GM18519 (cell line): ENCODE measurements at regions not wholly inside any gene's neighbourhood (a gene's known extent, or its start where the extent isn't known, plus 50 kb on each side); places are given as distances from the start of the nearest gene placed in this dataset.

ENCODE experiments used
- ATAC-seq: cut with Tn5 transposase; IDR thresholded peaks from one replicate; pipeline ENCODE4 v1.9.1; 2021; ENCODE audit warnings: mild to moderate bottlenecking, moderate library complexity; ENCODE audit not compliant: unreplicated experiment, low FRiP score

DNA sequence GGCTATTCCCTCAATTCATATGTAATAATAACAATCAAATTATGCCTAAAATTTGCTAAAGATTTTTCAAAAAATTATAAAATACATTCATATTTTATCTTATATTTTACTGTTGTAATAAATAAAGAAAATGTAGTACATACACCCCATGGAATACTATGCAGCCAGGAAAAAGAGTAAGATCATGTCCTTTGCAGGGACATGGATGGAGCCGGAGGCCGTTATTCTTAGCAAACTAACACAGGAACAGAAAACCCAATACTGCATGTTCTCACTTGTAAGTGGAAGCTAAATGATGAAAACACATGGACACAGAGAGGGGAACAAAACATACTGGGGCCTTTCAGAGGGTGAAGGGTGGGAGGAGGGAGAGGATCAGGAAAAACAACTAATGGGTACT lies 584.2 kb upstream of the MMS22L start:
- no peak for ATAC-seq

DNA sequence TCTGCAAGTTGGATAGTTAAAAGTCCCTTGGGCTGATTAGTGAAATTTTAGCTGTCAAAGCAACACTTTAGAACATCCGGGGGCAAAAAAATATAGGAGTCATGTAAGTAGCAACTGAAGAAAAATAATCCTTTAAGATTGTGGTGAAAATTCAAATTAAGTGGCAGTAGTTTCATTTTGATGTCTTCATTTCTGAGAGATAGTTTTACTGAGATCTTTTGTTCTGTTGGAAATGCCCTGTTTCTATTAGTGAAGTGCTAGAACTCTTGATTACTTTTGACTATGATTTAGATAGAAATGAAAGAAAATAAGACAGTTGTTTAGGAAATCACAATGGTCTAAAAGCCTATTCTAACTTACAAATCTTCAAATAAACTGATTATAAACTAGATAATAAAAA lies 587.3 kb upstream of the MMS22L start:
- ATAC-seq: no peak

DNA sequence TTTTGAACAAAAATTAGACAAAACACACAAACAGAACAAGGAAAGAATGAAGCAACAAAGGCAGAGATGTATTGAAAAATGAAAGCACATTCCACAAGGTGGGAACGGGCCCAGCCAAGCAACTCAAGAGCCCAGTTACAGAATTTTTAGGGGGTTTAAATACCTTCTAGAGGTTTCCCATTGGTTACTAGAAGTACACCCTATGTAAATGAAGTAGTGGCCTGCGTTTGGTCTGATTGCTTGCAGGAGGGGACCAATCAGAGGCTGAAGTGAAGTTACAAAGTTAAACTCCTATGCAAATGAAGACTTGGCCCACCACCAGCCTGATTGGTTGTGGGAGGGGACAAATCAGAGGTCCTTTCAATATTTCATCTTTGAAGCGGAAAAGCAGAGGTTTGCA lies 593.7 kb upstream of the MMS22L start:
- no peak for ATAC-seq

DNA sequence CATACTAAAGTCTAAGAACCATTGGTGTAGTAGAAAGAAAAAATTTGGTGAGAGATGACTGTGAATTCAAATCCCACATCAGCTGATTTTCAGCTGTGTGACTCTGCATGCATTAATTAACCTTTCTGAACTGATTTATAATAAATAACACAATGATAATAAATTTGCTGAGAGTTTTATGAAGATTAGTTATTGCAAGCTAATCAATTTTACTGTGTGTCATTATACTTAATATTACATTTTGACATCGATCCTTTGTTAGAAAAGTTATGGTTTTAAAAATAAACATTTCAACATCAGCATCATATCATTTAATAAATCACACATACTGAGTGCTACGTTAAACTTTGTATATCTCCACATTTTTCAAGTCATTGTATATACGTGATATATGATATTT lies 599.7 kb upstream of the MMS22L start:
- no peak for ATAC-seq

DNA sequence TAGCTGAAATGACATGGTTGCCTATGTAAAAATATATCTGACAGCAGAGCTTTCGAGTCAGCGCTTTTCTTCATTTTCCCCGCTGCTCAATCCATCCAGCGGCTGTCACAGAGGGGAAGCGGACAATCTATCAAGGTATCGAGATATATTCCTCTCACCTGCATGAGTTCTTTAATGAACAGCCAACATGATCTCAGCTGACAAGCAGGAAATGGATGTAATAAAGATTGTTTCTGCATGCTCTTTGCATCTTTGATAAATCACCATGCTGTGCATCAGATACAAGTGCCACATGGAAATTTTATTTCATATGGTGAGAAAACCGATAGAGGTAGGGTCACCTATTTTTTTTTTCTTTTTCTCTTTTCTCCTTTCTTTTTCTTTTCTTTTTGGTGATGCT lies 602.3 kb upstream of the MMS22L start:
- ATAC-seq: no peak

DNA sequence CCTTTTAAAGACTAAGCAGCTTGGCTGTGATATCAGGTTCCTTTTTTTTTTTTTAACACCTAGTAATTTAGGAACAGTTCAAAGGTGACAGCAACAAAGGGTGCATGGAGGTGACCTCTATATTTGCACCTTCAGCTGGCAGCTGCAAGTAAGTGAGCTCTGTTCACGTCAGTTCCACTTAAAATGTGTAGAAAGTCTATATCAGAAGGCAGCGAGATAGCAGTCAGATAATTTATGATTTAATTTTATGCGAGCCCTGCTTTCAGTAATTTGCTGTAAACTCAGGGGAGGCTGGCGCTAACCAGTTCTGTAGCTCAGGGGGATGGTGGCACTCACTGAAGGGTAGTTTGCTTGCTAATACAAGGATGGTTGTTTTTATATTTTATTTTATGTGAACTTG lies 602.8 kb upstream of the MMS22L start:
- no peak for ATAC-seq

DNA sequence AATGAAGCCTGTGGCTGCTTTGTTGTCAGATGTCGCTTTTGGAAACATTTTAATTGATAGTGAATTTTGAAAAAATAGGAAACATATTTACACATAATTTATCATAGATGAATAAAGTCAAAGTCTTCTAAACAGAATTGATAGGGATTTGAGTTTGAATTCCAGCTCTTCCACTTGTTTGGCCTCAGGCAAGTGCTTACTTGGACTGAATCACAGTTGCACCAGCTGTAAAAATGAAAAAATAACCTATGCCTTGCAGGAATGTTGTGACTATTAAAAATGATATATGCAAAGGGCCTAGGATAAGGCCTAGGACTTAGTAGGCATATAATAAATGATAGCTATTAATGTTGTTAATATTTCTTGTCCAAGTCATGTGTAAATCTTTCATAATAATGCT lies 618.5 kb upstream of the MMS22L start:
- ATAC-seq: no peak

DNA sequence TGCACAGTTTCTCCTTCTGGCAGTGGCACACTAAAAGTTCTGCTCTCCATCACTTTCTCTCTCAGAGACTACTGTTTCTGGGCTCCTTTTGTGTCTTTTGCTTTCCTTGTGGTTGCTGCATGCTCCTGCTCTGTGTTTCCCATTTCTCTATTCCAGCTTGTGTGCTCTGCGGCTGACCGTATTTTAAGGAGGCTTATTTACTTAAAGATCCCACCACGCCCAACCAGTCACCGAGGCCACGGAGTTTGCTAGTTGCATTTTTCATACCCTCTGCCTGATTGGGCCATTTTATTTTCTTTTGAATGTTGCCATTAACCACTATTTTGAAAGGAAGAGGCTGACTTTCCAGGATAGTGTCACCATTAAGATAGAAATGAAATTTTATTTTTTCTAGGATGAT lies 626.4 kb upstream of the MMS22L start:
- ATAC-seq: no peak

DNA sequence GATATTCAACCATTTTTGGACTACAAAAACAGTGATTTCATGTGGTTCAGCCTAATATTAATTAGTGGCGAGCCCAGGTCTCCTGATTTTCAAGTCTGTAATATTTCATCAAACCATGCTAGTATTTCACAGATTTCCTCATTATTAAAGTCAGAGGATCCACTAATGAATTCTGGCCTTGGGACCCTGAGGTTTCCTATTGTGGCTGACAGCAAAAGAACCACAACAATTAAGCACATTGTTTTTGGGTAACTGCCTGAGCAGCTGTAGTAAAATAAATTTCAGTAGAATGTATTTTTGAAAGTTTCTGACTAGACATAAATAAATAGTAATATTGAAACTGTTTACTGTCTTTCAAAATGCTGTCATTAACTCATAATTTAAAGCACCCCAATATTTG lies 630.7 kb upstream of the MMS22L start:
- no peak for ATAC-seq

DNA sequence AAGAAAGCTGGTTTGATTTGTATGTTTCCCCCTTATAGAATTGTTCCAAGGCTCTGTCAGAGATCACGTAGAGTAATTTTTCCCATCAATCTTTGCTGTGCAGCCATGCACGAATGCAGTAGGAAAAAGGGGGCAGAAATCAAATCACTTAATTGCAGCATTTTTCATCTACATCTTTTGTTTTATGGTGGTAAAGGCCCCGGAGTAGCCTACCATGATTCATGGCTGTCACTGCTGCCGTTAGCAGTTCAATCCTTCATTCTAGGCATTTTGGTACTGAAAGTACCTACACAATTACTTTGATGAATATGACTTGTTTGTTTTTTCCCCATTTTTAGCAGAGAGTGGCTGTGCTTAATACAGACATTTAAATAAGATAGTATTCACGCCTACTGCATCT lies 631.9 kb upstream of the MMS22L start:
- no peak for ATAC-seq

DNA sequence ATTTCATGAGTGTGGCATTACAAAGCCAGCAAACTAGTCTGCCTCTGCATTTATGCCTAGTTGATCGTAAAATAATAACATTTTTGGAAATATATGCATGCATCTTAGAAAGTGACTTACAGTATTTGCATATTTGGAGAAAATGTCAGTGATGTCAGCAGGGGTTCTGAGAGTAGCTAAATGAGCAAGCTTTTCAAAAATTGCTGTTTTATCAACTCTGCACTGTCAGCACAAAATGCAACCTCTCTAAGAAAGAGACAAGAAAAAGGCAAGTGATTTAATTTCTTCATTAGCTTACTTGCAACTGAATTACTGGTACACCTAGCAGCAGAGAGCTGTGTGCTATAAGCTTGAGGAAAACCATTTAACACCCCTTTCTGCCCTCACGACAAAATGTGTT lies 632.5 kb upstream of the MMS22L start:
- no peak for ATAC-seq

DNA sequence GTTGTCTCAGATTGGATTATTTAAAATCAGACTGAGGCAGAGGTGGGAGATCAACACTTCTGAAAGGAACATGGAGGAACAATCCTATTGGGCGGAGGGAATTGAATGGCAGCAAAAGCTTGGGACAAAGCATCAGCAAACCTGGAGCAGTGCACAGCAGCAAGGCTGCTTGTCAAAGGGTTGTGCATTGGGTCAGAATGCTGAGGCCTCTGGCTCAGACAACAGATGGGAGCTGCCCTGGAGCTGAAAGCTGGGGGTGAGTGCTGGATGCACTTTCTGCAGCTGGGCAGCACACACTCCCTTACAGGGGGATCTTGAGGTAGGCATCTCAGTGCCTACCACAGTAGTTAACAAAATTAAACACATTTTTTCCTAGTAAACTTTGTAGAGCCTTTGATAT lies 634.4 kb upstream of the MMS22L start:
- ATAC-seq: no peak

DNA sequence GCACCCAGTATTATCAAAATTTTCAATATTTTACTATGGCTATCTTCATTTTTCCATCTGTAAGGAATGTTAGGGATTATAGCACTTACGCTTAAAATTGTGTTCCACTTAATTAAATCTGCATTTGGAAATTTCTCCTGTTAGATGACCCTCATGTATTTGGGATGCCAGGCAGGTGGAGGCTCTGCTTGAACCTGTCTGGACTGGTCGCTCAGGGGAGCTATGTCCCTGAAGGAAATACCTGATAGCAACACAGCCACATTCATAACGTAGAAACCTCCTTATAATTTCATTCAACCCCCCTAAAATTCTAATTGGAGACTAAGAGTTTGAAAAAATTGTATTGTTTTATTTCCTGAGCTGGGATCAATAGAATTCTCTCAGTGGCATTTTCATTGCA lies 636.0 kb upstream of the MMS22L start:
- no peak for ATAC-seq

DNA sequence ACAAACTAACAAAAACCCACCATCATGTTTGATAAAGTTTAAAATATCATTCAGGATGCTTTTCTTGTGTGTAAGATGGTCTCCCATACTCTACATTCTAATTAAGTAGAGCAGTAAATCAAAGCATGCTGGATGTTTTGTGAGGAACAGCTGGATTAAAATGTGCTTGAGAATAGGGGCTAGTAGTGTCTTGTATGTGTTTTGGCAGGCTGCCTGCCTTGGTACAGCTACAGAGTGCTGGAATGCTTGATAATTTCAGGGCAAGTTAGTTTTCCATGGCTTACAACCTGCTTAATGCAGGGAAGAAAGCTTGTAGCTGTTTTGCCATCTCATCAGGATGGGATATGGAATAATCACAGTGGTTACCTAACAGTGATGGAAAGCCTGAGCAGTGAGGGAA lies 636.6 kb upstream of the MMS22L start:
- no peak for ATAC-seq

DNA sequence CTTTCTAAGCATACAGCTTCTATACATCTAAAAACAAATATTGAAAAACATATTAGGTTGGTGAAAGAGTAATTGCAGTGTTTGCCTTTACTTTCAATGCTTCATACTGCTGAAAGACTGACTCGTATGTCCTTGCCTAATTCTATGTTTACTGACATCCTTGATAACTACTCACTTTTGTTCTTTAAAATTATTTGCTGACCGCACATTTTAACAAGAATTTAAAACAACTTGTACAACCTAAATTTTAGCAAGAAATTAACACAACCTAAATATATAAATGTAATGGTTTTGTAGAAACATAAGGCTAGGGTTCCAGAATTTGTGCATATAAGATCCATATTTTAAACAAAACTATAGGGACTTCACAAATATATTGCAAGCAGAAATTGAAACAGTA lies 640.2 kb upstream of the MMS22L start:
- ATAC-seq: no peak

DNA sequence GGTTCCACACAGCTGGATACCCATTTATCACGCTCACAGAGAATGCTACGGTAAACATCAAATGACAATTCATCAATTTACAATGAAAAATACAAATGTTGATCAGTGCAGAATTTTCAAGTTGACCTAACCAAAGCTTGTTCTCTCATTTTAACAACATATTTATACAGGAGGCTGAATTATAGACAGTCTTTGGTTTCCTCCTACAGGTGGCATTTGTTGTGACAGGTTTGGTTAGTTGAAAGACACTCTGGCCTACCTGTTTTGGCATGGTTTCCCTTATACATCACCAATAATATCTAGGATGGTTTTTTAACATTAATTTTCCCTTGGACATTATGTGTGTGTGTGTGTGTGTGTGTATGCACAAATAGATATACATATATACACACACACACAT lies 642.5 kb upstream of the MMS22L start:
- ATAC-seq: no peak

DNA sequence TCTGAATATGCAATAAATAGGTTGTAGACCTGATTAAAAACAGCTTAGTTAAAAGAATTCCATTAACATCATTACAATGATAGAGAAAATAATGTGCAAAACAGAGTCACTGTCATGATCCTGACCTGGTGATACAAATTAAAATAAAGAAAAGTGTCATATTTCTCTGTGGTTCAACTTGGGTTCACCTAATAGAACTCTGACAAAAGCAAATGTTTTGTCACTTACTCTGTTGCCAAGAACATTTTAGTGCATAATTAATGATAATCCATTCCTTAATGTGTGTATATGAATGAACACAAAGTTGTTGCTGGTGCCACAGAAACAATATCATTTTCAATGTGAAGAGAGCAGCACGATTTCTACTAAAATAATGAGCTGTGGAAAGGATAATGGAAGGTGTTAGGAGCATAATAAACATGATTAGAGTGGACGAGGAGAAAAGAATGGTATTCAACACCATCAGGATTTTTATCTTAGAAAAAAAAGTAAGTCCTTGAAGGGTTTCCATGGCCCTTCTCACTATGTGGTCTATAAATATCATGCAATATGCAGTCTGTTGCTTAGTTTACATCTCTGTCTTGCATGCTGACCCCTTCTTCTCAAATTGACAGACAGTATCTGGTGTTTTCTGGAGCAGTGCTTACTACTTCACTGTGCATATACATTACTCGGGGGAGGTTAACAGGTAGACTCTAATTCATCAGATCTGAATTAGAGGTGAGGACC lies 656.6 kb upstream of the MMS22L start:
- no peak for ATAC-seq

DNA sequence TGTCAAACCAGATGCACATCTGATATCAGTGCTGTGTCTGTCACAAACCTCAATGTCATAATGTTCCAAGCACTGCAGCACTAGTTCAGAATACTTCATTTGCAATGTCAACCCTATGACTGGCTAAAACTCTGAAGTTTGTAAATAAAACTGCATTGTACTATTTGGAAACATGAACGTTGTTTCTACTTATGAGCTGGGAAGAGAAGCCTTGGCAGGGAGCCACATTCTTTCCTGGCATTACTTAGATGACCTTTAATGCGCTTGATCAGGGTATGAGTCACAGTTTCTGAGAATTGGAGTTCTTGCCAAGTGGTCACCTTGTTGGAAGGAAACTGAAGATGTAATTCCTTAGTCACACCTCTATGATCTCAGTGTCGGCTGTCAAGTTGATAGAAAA lies 664.8 kb upstream of the MMS22L start:
- no peak for ATAC-seq

DNA sequence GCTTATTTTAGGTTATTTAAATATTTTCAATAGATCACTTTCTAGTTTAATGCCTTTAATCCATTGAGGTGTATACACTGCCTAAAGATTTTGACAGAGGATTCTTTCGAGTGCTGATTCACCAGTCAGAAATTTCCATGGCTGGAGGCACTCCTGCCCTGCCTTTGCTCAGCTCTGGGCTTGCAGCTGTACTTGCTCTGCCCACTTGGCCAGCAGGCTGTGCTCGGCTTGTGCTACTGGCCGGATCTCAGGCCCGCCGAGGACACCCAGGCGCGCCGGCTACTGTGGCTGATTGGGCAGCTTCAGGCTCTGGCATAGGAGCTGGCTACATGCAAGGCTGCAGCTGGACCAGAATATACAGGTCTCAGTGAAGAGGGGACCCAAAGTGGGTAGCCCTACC lies 675.1 kb upstream of the MMS22L start:
- no peak for ATAC-seq

DNA sequence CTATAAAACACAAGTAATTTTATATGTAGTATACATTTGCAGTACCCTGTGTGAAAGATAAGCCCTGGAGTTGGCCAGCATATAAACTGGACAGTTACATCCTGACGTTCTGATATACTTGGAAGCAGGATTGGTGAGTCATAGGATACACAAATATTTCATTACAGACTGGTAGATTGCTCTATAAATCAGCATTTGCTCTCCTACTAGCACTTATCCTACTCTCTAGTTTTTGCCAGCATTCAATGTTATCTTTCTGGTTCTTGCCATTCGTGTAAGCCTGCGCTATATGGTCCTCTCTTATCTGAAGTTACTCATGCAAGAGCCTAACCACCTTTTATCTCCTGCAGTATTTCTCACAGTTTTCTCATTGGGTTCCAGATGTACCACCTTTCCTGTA lies 680.2 kb upstream of the MMS22L start:
- no peak for ATAC-seq

DNA sequence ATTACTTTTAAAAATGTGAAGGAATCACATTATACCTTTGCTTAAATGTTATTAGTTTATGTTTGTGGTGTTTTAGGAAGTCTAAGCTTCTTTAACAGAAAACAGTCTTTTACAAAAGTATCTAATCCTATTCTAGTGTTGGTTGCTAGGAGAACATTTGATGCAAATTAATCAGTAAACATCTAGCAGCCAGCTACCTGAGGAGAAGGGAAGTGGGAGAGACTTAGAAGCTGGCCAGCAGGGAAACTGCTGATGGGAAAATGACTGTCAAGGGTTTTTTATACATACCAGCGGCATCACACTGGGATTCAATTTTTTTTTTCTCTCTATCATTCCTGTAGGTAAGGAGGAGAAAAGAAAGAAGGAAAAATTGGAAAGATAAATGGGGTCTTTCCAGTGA lies 686.0 kb upstream of the MMS22L start:
- no peak for ATAC-seq

DNA sequence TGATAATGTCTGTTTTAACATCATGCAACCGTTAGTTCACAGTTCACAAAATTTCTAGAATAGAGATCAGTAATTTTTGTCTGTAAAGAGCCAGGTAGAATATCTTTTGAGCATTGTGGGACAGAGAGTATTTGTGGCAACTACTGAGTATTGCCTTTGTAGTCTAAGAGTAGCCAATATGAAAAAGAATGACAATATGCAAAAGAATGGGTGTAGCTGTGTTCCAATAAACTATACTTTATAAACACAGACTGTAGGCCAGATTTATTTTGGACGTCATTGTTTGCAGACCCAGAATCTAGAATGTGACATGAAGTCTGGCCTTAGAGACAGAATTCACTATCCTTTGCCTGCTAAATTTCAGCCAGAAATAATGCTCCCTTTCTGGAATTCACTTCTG lies 694.1 kb upstream of the MMS22L start:
- ATAC-seq: no peak

DNA sequence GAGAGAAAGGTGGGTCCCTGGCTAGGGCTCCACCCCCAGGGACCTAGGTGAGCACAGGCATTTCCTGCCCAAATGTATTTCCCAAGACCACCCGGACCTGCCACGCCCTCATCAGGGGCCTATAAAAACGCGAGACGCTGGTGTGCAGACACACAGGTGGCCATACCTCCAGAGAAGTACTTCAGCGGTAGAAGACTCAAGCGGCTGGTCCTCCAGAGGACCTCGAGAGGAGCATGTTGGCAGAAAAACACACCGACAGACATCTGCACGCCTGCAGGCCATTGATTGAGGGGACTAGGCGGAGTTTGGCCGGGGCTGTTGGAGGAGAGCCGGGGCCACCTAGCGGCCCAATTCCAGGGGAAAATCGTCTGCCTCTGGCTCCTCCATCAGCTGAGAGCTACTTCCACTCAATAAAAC lies 695.8 kb upstream of the MMS22L start:
- no peak for ATAC-seq
